OCI-LY1 (cell line): ENCODE measurements at regions not wholly inside any gene's neighbourhood (a gene's known extent, or its start where the extent isn't known, plus 50 kb on each side); places are given as distances from the start of the nearest gene placed in this dataset.
"Not testable (repeated sequence)": the region's sequence is repeated elsewhere in the genome, so short reads cannot be mapped to it uniquely, and the experiment has no call there.

Source experiments
- H2AFZ ChIP-seq: fragments of 200-600 bp; sonication (generic), shearing (Covaris generic); 2 replicates; pipeline ENCODE4 v1.6.0; 2014; ENCODE audit warnings: antibody characterized with exemption, mild to moderate bottlenecking, low read length
- H3F3A ChIP-seq: fragments of 200-600 bp; sonication (generic), shearing (Covaris generic); 2 replicates; pipeline ENCODE4 v1.6.0; 2014; ENCODE audit warnings: mild to moderate bottlenecking, antibody characterized with exemption, low read length, moderate library complexity; ENCODE audit not compliant: insufficient read depth
- H3K27ac ChIP-seq: fragments of 200-600 bp; sonication (generic); 2 replicates; pipeline ENCODE4 v1.5.1; 2014; ENCODE audit warnings: low read length, mixed run types, mild to moderate bottlenecking, low read depth; ENCODE audit not compliant: poor library complexity, severe bottlenecking
- H3K27me3 ChIP-seq: fragments of 200-600 bp; sonication (generic); 2 replicates; pipeline ENCODE4 v1.6.0; 2014; ENCODE audit warnings: antibody characterized with exemption, mild to moderate bottlenecking, low read length, moderate library complexity; ENCODE audit not compliant: insufficient read depth
- H3K36me3 ChIP-seq: fragments of 200-600 bp; sonication (generic); 2 replicates; pipeline ENCODE4 v1.6.1; 2014; ENCODE audit warnings: mild to moderate bottlenecking, antibody characterized with exemption, low read length, moderate library complexity, mixed read lengths; ENCODE audit not compliant: insufficient read depth
- H3K4me1 ChIP-seq: fragments of 200-600 bp; sonication (generic); 2 replicates; pipeline ENCODE4 v1.5.1; 2014; ENCODE audit warnings: mild to moderate bottlenecking, low read length, moderate library complexity; ENCODE audit not compliant: insufficient read depth, severe bottlenecking
- H3K4me2 ChIP-seq: fragments of 200-600 bp; sonication (generic), shearing (Covaris generic); 2 replicates; pipeline ENCODE4 v1.6.1; 2014; ENCODE audit warnings: low read length
- H3K4me3 ChIP-seq: fragments of 200-600 bp; sonication (generic); 2 replicates; pipeline ENCODE4 v1.5.1; 2014; ENCODE audit warnings: low read length, low read depth, mild to moderate bottlenecking, mixed read lengths; ENCODE audit not compliant: poor library complexity, severe bottlenecking
- H3K79me2 ChIP-seq: fragments of 200-600 bp; shearing (Covaris generic); 2 replicates; pipeline ENCODE4 v1.6.1; 2016; ENCODE audit warnings: mixed run types, low read length, mixed read lengths; ENCODE audit not compliant: insufficient read depth
- H3K9ac ChIP-seq: fragments of 200-600 bp; sonication (generic), shearing (Covaris generic); 2 replicates; pipeline ENCODE4 v1.6.1; 2014; ENCODE audit warnings: mild to moderate bottlenecking, low read length, mixed read lengths
- H3K9me2 ChIP-seq: fragments of 200-600 bp; sonication (generic), shearing (Covaris generic); 2 replicates; pipeline ENCODE4 v1.6.1; 2014; ENCODE audit warnings: low read depth, mild to moderate bottlenecking, low read length, mixed read lengths
- H3K9me3 ChIP-seq: fragments of 200-600 bp; shearing (Covaris generic); 2 replicates; pipeline ENCODE4 v1.6.1; 2014; ENCODE audit warnings: low read length, mixed read lengths
- H4K20me1 ChIP-seq: fragments of 200-600 bp; sonication (generic), shearing (Covaris generic); 2 replicates; pipeline ENCODE4 v1.6.0; 2016; ENCODE audit warnings: mild to moderate bottlenecking, low read length; ENCODE audit not compliant: insufficient read depth
- EZH2 ChIP-seq: fragments of 200-600 bp; sonication (generic), shearing (Covaris generic); IDR thresholded peaks from 2 replicates; pipeline ENCODE4 v1.8.0; 2017; ENCODE audit warnings: borderline replicate concordance, mixed run types, mild to moderate bottlenecking, antibody characterized with exemption, low read length, moderate library complexity, mixed read lengths
- TF ChIP-seq, protein P1 (sequence below): fragments of 200-600 bp; sonication (generic), shearing (Covaris generic); IDR thresholded peaks from 2 replicates; pipeline ENCODE4 v1.5.1; 2017; ENCODE audit warnings: mild to moderate bottlenecking, antibody characterized with exemption, low read length, moderate library complexity, mixed read lengths

GRCh38 chr3:27556887-27557286 is 72.7 kb upstream of the SLC4A7 start:
- Histone ChIP-seq H2AFZ (no peak overlapping the region), H3K9me3 (no peaks in the 10 kb centered on the region), H3K36me3 (no peaks in the 10 kb centered on the region), H3K27me3 (no peaks in the 10 kb centered on the region), H3K4me3 (no peak overlapping the region), H3K9me2 (no peaks in the 10 kb centered on the region), H3K4me1 (no peaks in the 10 kb centered on the region), H3K9ac (no peak overlapping the region), H3K27ac (no peak overlapping the region), H3K79me2 (no peaks in the 10 kb centered on the region), H3F3A (no peaks in the 10 kb centered on the region), H3K4me2 (no peak overlapping the region), H4K20me1 (no peaks in the 10 kb centered on the region)
- TF ChIP-seq, protein P1, sequence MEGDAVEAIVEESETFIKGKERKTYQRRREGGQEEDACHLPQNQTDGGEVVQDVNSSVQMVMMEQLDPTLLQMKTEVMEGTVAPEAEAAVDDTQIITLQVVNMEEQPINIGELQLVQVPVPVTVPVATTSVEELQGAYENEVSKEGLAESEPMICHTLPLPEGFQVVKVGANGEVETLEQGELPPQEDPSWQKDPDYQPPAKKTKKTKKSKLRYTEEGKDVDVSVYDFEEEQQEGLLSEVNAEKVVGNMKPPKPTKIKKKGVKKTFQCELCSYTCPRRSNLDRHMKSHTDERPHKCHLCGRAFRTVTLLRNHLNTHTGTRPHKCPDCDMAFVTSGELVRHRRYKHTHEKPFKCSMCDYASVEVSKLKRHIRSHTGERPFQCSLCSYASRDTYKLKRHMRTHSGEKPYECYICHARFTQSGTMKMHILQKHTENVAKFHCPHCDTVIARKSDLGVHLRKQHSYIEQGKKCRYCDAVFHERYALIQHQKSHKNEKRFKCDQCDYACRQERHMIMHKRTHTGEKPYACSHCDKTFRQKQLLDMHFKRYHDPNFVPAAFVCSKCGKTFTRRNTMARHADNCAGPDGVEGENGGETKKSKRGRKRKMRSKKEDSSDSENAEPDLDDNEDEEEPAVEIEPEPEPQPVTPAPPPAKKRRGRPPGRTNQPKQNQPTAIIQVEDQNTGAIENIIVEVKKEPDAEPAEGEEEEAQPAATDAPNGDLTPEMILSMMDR, result no peak
- TF ChIP-seq EZH2, result no peak

DNA sequence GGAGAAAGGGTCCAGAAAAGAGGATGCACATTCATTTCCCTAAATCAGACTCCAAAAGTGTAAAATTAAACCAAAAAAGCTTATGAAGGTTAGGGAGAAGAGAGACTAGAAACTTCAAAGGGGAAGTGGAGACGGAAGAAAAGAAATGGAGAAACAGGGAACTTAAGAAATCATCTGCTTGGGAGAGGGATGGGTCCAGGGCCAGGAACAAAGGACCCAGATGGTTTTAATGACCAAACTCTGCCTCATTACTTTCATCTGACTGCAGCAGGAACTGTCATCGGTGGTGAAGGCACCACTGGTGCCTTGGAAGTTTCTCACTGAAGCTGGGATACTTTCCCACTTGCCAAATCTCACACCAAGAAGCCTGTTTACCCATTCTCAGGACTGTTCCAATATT is 70.5 kb upstream of the SLC4A7 start:
- no peak overlapping the region for H2AFZ ChIP-seq
- no peaks in the 10 kb centered on the region for H3K79me2 ChIP-seq
- H3K9ac ChIP-seq, result no peak overlapping the region
- no peaks in the 10 kb centered on the region for H3K9me3 ChIP-seq
- no peak overlapping the region for H3K4me3 ChIP-seq
- no peaks in the 10 kb centered on the region for H4K20me1 ChIP-seq
- no peaks in the 10 kb centered on the region for H3K27me3 ChIP-seq
- no peaks in the 10 kb centered on the region for H3K4me1 ChIP-seq
- H3K36me3 ChIP-seq, result no peaks in the 10 kb centered on the region
- H3K27ac ChIP-seq, result no peak overlapping the region
- no peaks in the 10 kb centered on the region for H3F3A ChIP-seq
- H3K4me2 ChIP-seq, result no peak overlapping the region
- TF ChIP-seq, protein P1, result no peak
- no peak for TF ChIP-seq EZH2
- no peaks in the 10 kb centered on the region for H3K9me2 ChIP-seq

GRCh38 chr3:27553886-27554540 is 69.8 kb upstream of the SLC4A7 start:
- no peaks in the 10 kb centered on the region for H3K9me2 ChIP-seq
- H3K4me3 ChIP-seq, result no peak overlapping the region
- no peak overlapping the region for H3K9ac ChIP-seq
- H3K27ac ChIP-seq, result no peak overlapping the region
- TF ChIP-seq, protein P1, result no peak
- TF ChIP-seq EZH2, result no peak
- no peaks in the 10 kb centered on the region for H3K36me3 ChIP-seq
- H3K27me3 ChIP-seq, result no peaks in the 10 kb centered on the region
- H3K4me1 ChIP-seq, result no peaks in the 10 kb centered on the region
- H4K20me1 ChIP-seq, result no peaks in the 10 kb centered on the region
- H3F3A ChIP-seq, result no peaks in the 10 kb centered on the region
- no peaks in the 10 kb centered on the region for H3K79me2 ChIP-seq
- H3K9me3 ChIP-seq, result no peaks in the 10 kb centered on the region
- H3K4me2 ChIP-seq, result no peak overlapping the region
- H2AFZ ChIP-seq, result no peak overlapping the region

DNA sequence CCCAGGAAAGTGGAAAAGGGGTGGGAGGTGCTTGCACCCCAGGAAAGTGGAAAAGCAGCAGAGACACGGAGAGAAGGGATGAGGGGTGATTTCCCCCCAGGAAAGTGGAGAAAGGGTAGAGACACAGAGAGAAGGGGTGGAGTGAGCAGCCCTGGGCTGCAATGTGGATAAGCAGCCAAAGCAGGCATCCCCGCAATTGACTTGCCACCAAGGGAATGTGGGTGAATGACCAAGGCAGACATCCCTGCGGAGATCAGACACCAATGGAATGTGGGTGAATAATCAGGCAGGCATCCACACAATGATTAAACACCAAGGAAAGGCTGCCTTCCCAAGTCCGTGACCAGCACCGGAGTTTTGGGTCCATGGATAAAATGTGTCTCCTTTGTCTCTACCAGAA is 68.5 kb upstream of the SLC4A7 start:
- not testable (repeated sequence) for H3K36me3 ChIP-seq, H3F3A ChIP-seq, H3K9me3 ChIP-seq, H3K4me3 ChIP-seq, H3K4me2 ChIP-seq, H3K27ac ChIP-seq, H3K79me2 ChIP-seq, H4K20me1 ChIP-seq, H3K4me1 ChIP-seq, H3K9ac ChIP-seq, H3K27me3 ChIP-seq, H3K9me2 ChIP-seq, H2AFZ ChIP-seq

DNA sequence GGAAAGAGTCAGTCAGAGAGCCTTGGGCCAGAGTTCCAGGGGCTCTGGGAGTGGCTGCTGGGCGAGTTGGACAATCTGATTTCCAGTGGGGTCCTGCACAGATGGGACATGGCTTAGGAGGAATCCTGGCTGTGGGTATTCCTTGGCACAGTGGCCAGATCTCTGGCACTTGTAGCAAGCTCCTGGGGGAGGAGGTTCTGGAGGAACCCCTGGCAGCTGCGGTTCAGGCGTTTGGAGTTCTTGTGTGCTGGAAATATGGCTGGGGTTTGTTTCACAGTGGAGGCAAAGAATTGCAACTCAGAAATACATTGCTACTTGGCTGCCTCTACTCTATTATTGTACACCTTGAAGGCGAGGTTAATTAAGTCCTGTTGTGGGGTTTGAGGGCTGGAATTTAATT is 67.2 kb upstream of the SLC4A7 start:
- H2AFZ ChIP-seq, H3K36me3 ChIP-seq, H4K20me1 ChIP-seq, H3K27ac ChIP-seq, H3K4me3 ChIP-seq, H3K9ac ChIP-seq, H3K4me1 ChIP-seq, H3F3A ChIP-seq, H3K27me3 ChIP-seq, H3K79me2 ChIP-seq, H3K9me2 ChIP-seq, H3K9me3 ChIP-seq, H3K4me2 ChIP-seq: not testable (repeated sequence)
